Panc1 (cell line): ENCODE measurements at regions not wholly inside any gene's neighbourhood (a gene's known extent, or its start where the extent isn't known, plus 50 kb on each side); places are given as distances from the start of the nearest gene placed in this dataset.

ENCODE experiments used
- ATAC-seq: fragments of 200-7000 bp; cut with Tn5 transposase; 2 replicates; pipeline ENCODE4 v1.9.1; 2020; ENCODE audit warnings: mild to moderate bottlenecking, moderate library complexity
- BruUV-seq: library from RNA; stranded (reverse); fragments of 400-500 nt; replicated peaks from 2 replicates; lab custom pipeline; 2021; lab: Mats Ljungman, UMichigan
- CTCF ChIA-PET: fragments of 300-600 bp; sonication (Branson Sonifier 250); formaldehyde crosslinking; loops from one replicate; lab custom pipeline; 2022; ENCODE audit warnings: antibody characterized with exemption; lab: Charles Lee
- POLR2A ChIA-PET: fragments of 300-600 bp; sonication (Branson Sonifier 250); formaldehyde crosslinking; loops from one replicate; lab custom pipeline; 2022; ENCODE audit warnings: antibody characterized with exemption; lab: Charles Lee
- DNase-seq: peaks from one replicate; pipeline ENCODE4 v3.0.0-alpha.2; 2010; ENCODE audit warnings: low read depth, low spot score
- H3K27ac ChIP-seq: 2 replicates; pipeline ENCODE4 v1.5.1; 2011; ENCODE audit warnings: mild to moderate bottlenecking, low read length, inconsistent platforms
- H3K27me3 ChIP-seq: fragments of 200-500 bp; sonication (Bioruptor generic); 2 replicates; pipeline ENCODE4 v1.6.0; 2014; ENCODE audit warnings: low read length, inconsistent platforms; ENCODE audit not compliant: control insufficient read depth, insufficient read depth
- H3K36me3 ChIP-seq: fragments of 200-500 bp; sonication (Bioruptor generic); 2 replicates; pipeline ENCODE4 v1.5.1; 2014; ENCODE audit warnings: inconsistent platforms, mild to moderate bottlenecking, low read length, moderate library complexity; ENCODE audit not compliant: control insufficient read depth, insufficient read depth
- H3K4me1 ChIP-seq: 2 replicates; pipeline ENCODE4 v1.5.1; 2011; ENCODE audit warnings: inconsistent platforms, mild to moderate bottlenecking, low read length, moderate library complexity; ENCODE audit not compliant: control insufficient read depth, insufficient read depth
- H3K4me3 ChIP-seq, 2 experiments: 2 replicates each; pipeline ENCODE4 v1.5.1; 2011 to 2012; ENCODE audit warnings: low read depth in 2 of 2, low read length in 2 of 2, mild to moderate bottlenecking in 2 of 2, inconsistent platforms in 1 of 2, moderate library complexity in 1 of 2
- H3K9me3 ChIP-seq: fragments of 200-500 bp; sonication (Bioruptor generic); 2 replicates; pipeline ENCODE4 v1.5.1; 2014; ENCODE audit warnings: low read depth, mild to moderate bottlenecking, inconsistent platforms, low read length, moderate library complexity; ENCODE audit not compliant: control insufficient read depth, insufficient read depth
- CTCF ChIP-seq: fragments of 450-650 bp; IDR thresholded peaks from 2 replicates; pipeline ENCODE4 v1.5.1; 2017; ENCODE audit warnings: mild to moderate bottlenecking
- POLR2AphosphoS5 ChIP-seq: IDR thresholded peaks from 2 replicates; pipeline ENCODE4 v1.6.1; 2012; ENCODE audit warnings: mild to moderate bottlenecking, low read depth, low read length, moderate library complexity
- REST ChIP-seq, 2 experiments: IDR thresholded peaks; 2 replicates each; pipeline ENCODE4 v1.6.1; 2011 to 2012; ENCODE audit warnings: low read depth in 2 of 2, control low read depth in 1 of 2, low read length in 1 of 2, mild to moderate bottlenecking in 1 of 2, moderate library complexity in 1 of 2; ENCODE audit not compliant: insufficient read depth in 1 of 2
- SIN3A ChIP-seq: IDR thresholded peaks from 2 replicates; pipeline ENCODE4 v1.6.1; 2012; ENCODE audit warnings: low read depth, mild to moderate bottlenecking, low read length, moderate library complexity, borderline replicate concordance; ENCODE audit not compliant: insufficient read depth
- TCF7L2 ChIP-seq: IDR thresholded peaks from 2 replicates; pipeline ENCODE4 v1.6.1; 2011; ENCODE audit warnings: mild to moderate bottlenecking, low read depth, low read length, inconsistent platforms
- in situ Hi-C: cut with HindIII; loops from 2 replicates; pipeline ENCODE4 v1.10.0; 2016; ENCODE audit warnings: low sequenced_read_pairs, low pct_unique_long_range_greater_than_20kb
- intact Hi-C: fragments of 100-400 bp; cut with micrococcal nuclease; formaldehyde crosslinking; loops from one replicate; pipeline ENCODE4 v1.10.0; 2022; ENCODE audit not compliant: unreplicated experiment

- Histone ChIP-seq H3K9me3 (0 out of 2 replicates have a peak, but pooled peaks cover 2% of the 10 kb centered on the region), H3K27ac (no peak overlapping the region), H3K27me3 (no peaks in the 10 kb centered on the region), H3K36me3 (no peaks in the 10 kb centered on the region), H3K4me3 (no peak overlapping the region), H3K4me1 (no peaks in the 10 kb centered on the region)
- POLR2A ChIA-PET = no interaction called here
- no TSS peak for BruUV-seq
- intact Hi-C loops (no loop called here), in situ Hi-C loops (no loop called here)
- ATAC-seq (no peak), DNase-seq (no peak)
- TF ChIP-seq POLR2AphosphoS5 (no peak), TCF7L2 (no peak), SIN3A (no peak), CTCF (no peak), REST (IDR thresholded peaks at IDR 0.05; ENCODE audit: insufficient read depth in 1 of 2, low read depth in 2 of 2, low read length in 1 of 2) (no peak)
- CTCF ChIA-PET = no interaction called here
Measured at GRCh38 chr6:140871911-140872310, 1260.8 kb upstream of the GJE1 start.

GRCh38 chr6:140867336-140867735 lies 1265.4 kb upstream of the GJE1 start:
- intact Hi-C loops = no loop called here
- no peak for DNase-seq
- Histone ChIP-seq H3K27ac (no peak overlapping the region), H3K36me3 (no peaks in the 10 kb centered on the region), H3K4me3 (no peak overlapping the region), H3K27me3 (no peaks in the 10 kb centered on the region), H3K9me3 (0 out of 2 replicates have a peak, but pooled peaks cover under 1% of the 10 kb centered on the region), H3K4me1 (no peaks in the 10 kb centered on the region)
- in situ Hi-C loops = no loop called here
- no peak for TF ChIP-seq CTCF
- no peak for ATAC-seq
- ChIA-PET POLR2A (no interaction called here), CTCF (no interaction called here)
- BruUV-seq = no TSS peak
